ENCODE measurements at regions not wholly inside any gene's neighbourhood (a gene's known extent, or its start where the extent isn't known, plus 50 kb on each side); places are given as distances from the start of the nearest gene placed in this dataset.
A peak's percentile ranks its signal among the peaks of the same experiment; 100 is the strongest.

GRCh38 chr13:105262579-105262978 lies 1272.9 kb downstream of the EFNB2 start:
- DNase-seq (ENCODE audit: low read depth, low spot score), result no peak

- no peak for DNase-seq (ENCODE audit: low read depth, low spot score)
Measured at GRCh38 chr13:105259426-105259825, 1276.0 kb downstream of the EFNB2 start.

DNA sequence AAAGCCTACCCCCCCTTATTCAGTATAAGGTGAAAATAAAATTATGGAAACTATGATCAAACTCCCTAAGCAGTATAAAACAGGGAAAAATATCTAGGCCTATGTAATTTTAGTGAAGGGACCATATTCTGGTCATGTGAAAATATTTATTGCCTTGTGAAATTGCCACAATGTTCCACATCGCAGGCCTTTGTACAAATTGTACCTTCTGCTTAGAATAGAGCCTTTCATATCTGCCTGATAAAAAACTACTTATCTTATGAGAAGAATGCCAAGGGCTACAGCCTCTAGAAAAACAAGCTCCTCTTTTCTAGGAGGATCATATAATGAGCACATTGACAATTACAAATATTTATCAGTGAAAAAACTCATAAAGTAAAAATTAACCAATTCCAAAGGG lies 1280.0 kb downstream of the EFNB2 start:
- no peak for DNase-seq (ENCODE audit: low read depth, low spot score)

DNA sequence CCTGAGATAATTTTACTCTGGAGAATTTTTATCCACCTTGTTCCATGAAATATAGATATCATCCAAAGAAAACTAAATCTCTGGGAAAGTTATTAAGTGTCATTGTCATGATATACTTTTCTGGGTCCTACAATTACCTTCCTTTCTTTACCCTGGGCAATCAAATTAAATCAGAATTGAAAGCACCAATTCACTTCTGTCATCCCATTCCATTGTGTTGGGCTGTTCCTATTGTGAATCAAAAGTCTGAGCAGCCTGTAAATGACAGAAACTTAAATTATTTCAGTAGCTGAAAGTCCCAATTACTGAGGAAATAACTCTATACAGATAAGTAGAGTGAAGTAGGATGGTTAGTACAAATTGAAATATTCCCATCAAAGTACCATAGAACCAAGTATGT lies 1284.2 kb downstream of the EFNB2 start:
- no peak for DNase-seq (ENCODE audit: low read depth, low spot score)

- DNase-seq (ENCODE audit: low read depth, low spot score), result no peak
Measured at GRCh38 chr13:105247830-105248229, 1287.6 kb downstream of the EFNB2 start.

GRCh38 chr13:105240371-105240770 lies 1295.1 kb downstream of the EFNB2 start:
- DNase-seq (ENCODE audit: low read depth, low spot score), result no peak

DNA sequence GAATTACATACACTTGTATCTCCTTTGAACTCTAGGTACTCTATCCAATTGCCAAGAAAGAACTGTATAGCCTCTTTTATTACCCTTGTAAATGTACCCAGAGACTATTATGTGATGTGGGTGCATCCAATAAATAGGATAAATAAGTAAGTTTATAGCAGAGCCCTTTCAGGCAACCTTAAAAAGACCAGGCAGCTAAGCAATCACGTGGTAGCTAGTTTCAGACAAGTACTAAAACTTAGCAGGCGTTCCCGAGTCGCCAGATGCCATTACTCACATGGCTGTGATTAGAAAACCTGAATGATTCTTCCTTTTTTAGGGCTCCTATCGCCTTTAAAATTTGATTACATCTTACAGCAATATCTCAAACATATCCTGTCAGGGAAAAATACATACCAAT lies 1303.0 kb downstream of the EFNB2 start:
- no peak for DNase-seq (ENCODE audit: low read depth, low spot score)

DNA sequence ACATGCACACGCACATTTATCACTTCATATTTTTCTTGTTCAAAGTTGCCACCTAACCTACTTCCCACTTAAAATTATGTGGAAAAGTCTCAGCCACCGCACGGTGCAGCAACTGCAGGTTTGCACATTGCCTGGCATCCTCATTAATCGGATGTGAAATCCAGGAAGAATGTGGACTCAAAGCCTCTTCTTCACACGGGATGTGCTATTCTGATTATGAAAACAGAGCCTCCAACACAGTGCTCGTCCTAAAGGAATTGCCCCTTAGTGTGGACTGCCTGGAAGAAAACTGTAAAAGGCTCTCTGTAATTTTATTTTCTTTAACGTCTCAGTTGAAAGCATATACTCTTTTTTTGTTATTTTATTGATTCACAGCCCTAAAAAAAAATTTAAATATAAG lies 1303.5 kb downstream of the EFNB2 start:
- no peak for DNase-seq (ENCODE audit: low read depth, low spot score)

DNA sequence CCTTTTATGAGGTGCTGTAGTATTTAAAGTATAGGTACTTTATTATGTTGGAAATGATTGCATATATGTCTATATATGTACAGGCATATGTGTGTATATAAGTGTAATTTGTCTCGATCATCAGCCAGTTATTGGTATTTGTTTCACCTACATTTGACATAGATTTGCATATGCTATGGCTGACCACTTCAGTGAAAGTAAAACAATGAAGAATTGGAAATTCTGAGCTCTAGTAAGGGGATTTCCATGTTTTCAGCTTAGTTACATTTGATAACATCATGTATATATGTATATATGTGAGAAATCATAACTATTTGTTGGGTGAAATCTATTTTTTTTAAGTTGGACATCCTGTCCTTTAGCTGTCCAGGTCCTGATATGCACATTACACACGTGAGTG lies 1303.9 kb downstream of the EFNB2 start:
- no peak for DNase-seq (ENCODE audit: low read depth, low spot score)

DNA sequence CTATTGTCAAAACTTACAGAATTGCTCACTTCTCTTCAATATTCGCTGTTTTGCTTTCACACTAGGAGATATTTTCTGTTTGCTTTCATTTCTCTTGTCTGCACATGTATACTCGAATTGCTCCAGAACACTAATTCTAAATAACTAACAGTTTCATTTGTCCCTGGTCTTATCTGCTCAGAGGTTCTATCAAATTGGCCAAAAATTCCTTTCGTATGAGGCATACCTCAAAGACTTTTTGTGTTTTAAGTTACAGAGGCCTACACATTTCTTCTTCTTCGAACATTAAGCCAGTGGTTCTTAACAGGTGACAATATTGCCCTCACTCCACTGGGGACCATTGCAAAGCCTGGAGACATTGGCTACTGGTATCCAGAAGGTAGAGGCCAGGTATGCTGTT lies 1314.6 kb downstream of the EFNB2 start:
- DNase-seq (ENCODE audit: low read depth, low spot score), result peak; percentile 40

DNA sequence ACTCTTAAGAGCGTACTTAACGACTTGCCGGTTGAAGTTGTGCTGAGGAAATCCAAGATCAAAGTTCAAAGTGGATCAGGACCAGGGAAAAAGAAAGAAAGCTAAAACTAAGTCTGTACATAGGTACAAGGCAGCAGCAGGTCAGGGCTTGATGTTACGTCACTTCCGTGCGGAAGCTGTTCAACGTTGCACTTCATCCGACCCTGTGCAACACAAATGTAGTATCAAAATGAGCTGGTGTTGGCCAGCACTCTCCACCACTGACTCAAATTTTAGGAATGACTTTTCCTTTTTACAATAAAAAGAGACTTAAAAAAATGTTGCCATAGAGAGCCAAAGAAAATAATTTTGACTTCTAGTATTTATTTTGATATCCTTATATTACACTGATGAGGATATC lies 1315.4 kb downstream of the EFNB2 start:
- DNase-seq (ENCODE audit: low read depth, low spot score), result peak; percentile 5

DNA sequence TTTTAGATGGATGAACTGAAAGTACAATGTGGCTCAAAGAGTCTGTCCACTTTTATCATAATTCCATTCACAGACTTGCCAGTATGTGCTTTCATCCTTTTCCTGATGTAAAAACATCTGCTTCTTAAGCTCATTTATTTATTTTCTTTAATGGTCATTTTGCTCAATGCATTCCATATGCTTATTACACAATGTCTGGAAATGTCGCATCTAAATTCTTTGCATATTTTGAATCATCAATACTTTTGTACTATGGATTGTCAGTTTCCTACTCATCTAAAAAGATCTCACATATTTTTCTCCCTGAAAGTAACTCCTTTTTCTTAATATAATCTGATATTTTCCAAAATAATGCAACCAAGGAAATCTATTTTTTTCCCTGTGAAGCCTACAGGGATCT lies 1315.8 kb downstream of the EFNB2 start:
- DNase-seq (ENCODE audit: low read depth, low spot score), result no peak

GRCh38 chr13:105213512-105213911 lies 1322.0 kb downstream of the EFNB2 start:
- no peak for DNase-seq (ENCODE audit: low read depth, low spot score)

DNA sequence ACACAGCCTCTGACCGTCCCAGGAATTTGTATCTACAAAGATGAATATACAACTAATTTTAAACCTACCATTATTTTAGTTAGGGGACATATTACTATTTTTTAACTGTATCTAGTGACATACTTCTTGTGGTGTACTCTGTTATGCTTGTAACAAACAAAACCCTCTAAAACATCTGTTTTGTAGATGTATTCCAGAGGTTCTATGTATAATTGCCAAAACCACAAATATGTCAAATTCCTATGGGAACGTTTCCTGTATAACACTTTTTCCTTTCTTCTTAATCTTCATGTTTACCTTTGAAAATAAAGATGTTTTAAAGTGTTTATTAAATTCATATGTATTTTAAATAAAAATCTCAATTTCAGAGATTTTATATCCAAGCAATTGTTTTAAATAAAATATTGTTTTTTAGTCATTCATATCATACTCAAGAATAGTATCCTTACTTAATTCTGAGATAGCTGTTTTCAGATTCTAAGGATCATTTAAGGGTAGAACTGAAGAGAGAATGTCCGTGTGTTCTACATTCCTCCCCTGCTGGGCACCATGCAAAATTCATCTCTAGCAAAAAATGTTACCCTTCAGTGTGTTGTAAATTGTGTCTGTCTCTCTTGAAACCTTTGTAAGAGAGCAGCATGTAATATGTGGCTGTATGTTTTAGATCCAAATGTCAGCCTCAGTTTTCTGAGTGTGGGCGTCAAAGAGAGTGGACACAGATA lies 1327.7 kb downstream of the EFNB2 start:
- DNase-seq (ENCODE audit: low read depth, low spot score), result no peak

DNA sequence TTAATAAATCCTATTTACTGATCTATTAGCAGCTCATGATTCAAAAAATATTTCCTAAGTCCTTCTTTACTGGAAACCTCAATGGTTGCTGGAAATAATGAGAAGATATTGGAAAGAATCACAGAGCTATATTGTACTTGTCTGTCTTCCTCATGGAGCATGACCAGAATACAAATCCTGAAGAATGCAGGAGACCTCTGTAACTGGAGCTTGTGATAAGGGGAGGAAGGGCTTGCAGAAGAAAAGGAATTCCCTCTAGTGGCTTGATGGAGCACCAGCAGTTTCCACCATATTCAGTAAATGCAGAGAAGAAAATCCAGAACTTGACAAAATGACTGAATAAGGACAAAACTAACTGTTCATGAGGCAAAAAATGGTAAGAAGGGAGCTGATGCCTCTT lies 1333.1 kb downstream of the EFNB2 start:
- peak; percentile 69 for DNase-seq (ENCODE audit: low read depth, low spot score)

DNA sequence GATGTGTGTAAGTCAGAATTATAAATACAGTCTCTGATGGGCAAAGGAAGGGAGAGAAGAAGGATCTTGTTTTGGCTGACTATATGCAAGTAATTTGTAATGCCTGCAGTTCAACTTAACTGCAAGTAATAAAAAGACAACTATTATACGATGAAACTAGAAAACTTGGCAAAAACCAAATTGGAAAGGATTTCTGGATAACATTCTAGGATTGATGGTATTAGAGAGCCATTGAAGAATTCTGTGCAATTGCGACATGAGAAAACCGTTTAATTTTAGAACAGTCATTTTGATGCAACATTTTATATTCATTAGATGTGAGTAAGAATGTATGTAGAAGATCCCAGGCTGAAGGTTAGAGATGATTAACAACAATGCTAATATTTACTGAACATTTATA lies 1334.1 kb downstream of the EFNB2 start:
- DNase-seq (ENCODE audit: low read depth, low spot score), result no peak

- no peak for DNase-seq (ENCODE audit: low read depth, low spot score)
Measured at GRCh38 chr13:105200181-105200580, 1335.3 kb downstream of the EFNB2 start.

GRCh38 chr13:105196052-105196451 lies 1339.4 kb downstream of the EFNB2 start:
- DNase-seq (ENCODE audit: low read depth, low spot score), result peak; percentile 71

DNA sequence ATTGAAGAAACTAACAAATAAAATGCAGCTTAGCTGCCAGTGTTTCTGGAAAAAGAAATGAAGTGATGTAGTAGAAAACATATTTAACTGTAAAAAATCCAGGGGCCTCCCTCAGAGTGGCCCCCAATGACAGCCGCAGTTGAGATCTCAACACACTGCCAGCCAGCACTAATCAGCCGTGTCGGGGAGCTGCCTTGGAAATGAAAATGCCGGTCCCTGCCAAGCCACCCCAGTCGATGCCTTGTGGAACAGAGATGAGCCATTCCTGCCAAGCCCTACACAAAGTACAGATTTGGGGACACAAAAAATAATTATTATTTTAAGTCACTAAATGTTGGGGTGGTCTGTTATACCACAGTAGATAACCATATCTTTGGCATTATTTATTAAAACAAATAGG lies 1342.4 kb downstream of the EFNB2 start:
- no peak for DNase-seq (ENCODE audit: low read depth, low spot score)

- DNase-seq (ENCODE audit: low read depth, low spot score), result no peak
Measured at GRCh38 chr13:105184201-105184600, 1351.3 kb downstream of the EFNB2 start.

GRCh38 chr13:105177265-105177900 lies 1358.1 kb downstream of the EFNB2 start:
- DNase-seq (ENCODE audit: low read depth, low spot score), result peak; percentile 4

GRCh38 chr13:105170438-105170837 lies 1365.0 kb downstream of the EFNB2 start:
- DNase-seq (ENCODE audit: low read depth, low spot score), result no peak

DNA sequence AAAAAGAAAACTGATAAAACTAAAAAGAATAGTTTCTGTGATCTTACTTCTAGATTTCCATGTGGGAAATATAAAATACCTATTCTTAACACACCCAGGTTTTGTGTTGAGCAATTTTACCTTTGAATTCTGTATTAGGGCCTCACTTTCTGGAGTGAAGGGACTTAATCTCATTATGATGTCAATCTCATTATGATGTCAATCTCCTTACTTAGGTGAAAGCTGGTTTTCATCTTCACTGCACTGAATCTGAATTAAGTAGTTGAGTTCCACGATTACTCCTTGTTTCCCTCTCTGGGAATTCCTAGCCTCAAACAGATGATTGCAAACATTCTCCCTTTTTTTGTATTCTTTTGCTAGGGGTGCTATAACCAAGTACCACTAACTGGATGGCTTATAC lies 1367.2 kb downstream of the EFNB2 start:
- no peak for DNase-seq (ENCODE audit: low read depth, low spot score)

DNA sequence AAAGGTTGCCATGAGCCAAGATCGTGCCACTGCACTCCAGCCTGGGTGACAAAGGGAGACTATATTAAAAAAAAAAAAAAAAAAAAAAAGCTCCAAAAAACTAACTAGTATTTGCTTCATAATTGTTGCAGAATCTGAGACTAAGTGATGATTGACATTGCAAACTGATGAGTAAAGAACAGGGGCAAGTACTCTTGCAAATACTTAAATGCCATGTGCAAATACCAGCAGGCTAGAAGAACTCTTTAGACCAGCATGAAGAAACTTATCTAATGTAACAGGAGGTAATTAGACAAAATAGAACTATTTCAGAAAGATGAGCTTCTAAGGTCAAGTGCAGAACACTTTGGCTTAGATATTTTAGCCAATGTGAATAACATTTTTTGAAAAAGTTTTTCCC lies 1368.1 kb downstream of the EFNB2 start:
- DNase-seq (ENCODE audit: low read depth, low spot score), result no peak
